HL-60 (cell line): ENCODE measurements at regions not wholly inside any gene's neighbourhood (a gene's known extent, or its start where the extent isn't known, plus 50 kb on each side); places are given as distances from the start of the nearest gene placed in this dataset.

Source experiments
- CTCF ChIP-seq: IDR thresholded peaks from one replicate; pipeline ENCODE4 v1.5.1; 2011; ENCODE audit warnings: low read length, control low read depth, inconsistent platforms; ENCODE audit not compliant: insufficient read depth
- POLR2AphosphoS5 ChIP-seq: IDR thresholded peaks from 2 replicates; pipeline ENCODE4 v1.6.1; 2012; ENCODE audit warnings: low read depth

- TF ChIP-seq CTCF = no peak
- TF ChIP-seq POLR2AphosphoS5 = no peak
Observed at GRCh38 chr18:73288813-73289212, 421.0 kb upstream of the NETO1 start.
